Endothelial cell of umbilical vein (primary cell): ENCODE measurements at regions not wholly inside any gene's neighbourhood (a gene's known extent, or its start where the extent isn't known, plus 50 kb on each side); places are given as distances from the start of the nearest gene placed in this dataset.

Experiments used
- BruUV-seq: library from RNA; stranded (reverse); fragments of 400-500 nt; replicated peaks from 2 replicates; lab custom pipeline; 2021; lab: Mats Ljungman, UMichigan
- CTCF ChIA-PET: fragments of 300-600, 350-600 bp; sonication (Branson Sonifier 250); formaldehyde crosslinking; loops from one replicate; lab custom pipeline; 2021; ENCODE audit warnings: antibody characterized with exemption, inconsistent platforms; lab: Charles Lee
- POLR2A ChIA-PET: fragments of 300-600, 350-600 bp; sonication (Branson Sonifier 250); formaldehyde crosslinking; loops from one replicate; lab custom pipeline; 2021; ENCODE audit warnings: antibody characterized with exemption, inconsistent platforms; lab: Charles Lee
- DNase-seq: peaks from one replicate; pipeline ENCODE4 v3.0.0-alpha.2; 2011; ENCODE audit warnings: low read depth, low spot score
- FAIRE-seq: peaks from 2 replicates; lab custom pipeline; 2011; peaks lifted over from hg19 to GRCh38; lab: Jason Lieb, UNC
- H2AFZ ChIP-seq: 2 replicates; pipeline ENCODE4 v1.6.0; 2012; ENCODE audit warnings: low read depth, low read length, control low read depth, inconsistent platforms
- H3K27ac ChIP-seq: 2 replicates; pipeline ENCODE4 v1.5.1; 2011; ENCODE audit warnings: low read depth, mild to moderate bottlenecking, control low read depth, low read length, moderate library complexity; ENCODE audit not compliant: insufficient read depth
- H3K27me3 ChIP-seq, 2 experiments: 2 replicates each; pipeline versions ENCODE4 v1.6.0 to v1.6.1; 2011; ENCODE audit warnings: low read length in 2 of 2, mixed read lengths in 1 of 2; ENCODE audit not compliant: control insufficient read depth in 2 of 2, insufficient read depth in 2 of 2
- H3K36me3 ChIP-seq, 2 experiments: 2 replicates in 1 of 2; 3 replicates in 1 of 2; pipeline ENCODE4 v1.5.1; 2011; ENCODE audit warnings: low read length in 2 of 2, mild to moderate bottlenecking in 1 of 2, moderate library complexity in 1 of 2; ENCODE audit not compliant: control insufficient read depth in 2 of 2, insufficient read depth in 2 of 2; ENCODE audit errors: extremely low read depth in 1 of 2
- H3K4me1 ChIP-seq: 3 replicates; pipeline ENCODE4 v1.5.1; 2011; ENCODE audit warnings: mild to moderate bottlenecking, low read length; ENCODE audit not compliant: control insufficient read depth, insufficient read depth; ENCODE audit errors: extremely low read depth
- H3K4me2 ChIP-seq: 2 replicates; pipeline ENCODE4 v1.6.1; 2011; ENCODE audit warnings: low read length, control low read depth, mixed read lengths; ENCODE audit not compliant: insufficient read depth
- H3K4me3 ChIP-seq, 3 experiments: fragments of 200-600 bp in 1 of 3; sonication (generic), shearing (Covaris generic) in 1 of 3; replicated peaks in 1 of 3; 2 replicates each; pipeline ENCODE4 v1.5.1; 2011 to 2016; ENCODE audit warnings: control low read depth in 3 of 3, low read length in 3 of 3, mild to moderate bottlenecking in 2 of 3, inconsistent platforms in 1 of 3, low read depth in 1 of 3, moderate library complexity in 1 of 3; ENCODE audit not compliant: insufficient read depth in 1 of 3
- H3K79me2 ChIP-seq: 2 replicates; pipeline ENCODE4 v1.6.0; 2012; ENCODE audit warnings: low read length, inconsistent platforms; ENCODE audit not compliant: control insufficient read depth, insufficient read depth
- H3K9ac ChIP-seq: replicated peaks from 2 replicates; pipeline ENCODE3; 2011; ENCODE audit warnings: low read length, control low read depth; ENCODE audit not compliant: insufficient read depth; ENCODE audit errors: extremely low read depth
- H3K9me1 ChIP-seq: replicated peaks from 3 replicates; pipeline ENCODE4 v1.6.0; 2011; ENCODE audit warnings: mild to moderate bottlenecking, low read length; ENCODE audit not compliant: control insufficient read depth, insufficient read depth; ENCODE audit errors: extremely low read depth
- H3K9me3 ChIP-seq: replicated peaks from 2 replicates; pipeline ENCODE4 v1.5.1; 2012; ENCODE audit warnings: low read length, inconsistent platforms; ENCODE audit not compliant: control insufficient read depth, insufficient read depth
- H4K20me1 ChIP-seq: replicated peaks from 2 replicates; pipeline ENCODE3; 2011; ENCODE audit warnings: mild to moderate bottlenecking, low read length; ENCODE audit not compliant: control insufficient read depth, insufficient read depth; ENCODE audit errors: extremely low read depth
- EZH2 ChIP-seq: IDR thresholded peaks from 2 replicates; pipeline ENCODE4 v1.6.1; 2012; ENCODE audit warnings: borderline replicate concordance, low read depth, mild to moderate bottlenecking, moderate library complexity, low read length, inconsistent platforms; ENCODE audit not compliant: severe bottlenecking
- FOS ChIP-seq: IDR thresholded peaks from 2 replicates; pipeline ENCODE4 v1.6.1; 2011; ENCODE audit warnings: mild to moderate bottlenecking, low read length, moderate library complexity, borderline replicate concordance; ENCODE audit not compliant: insufficient read depth
- GATA2 ChIP-seq: IDR thresholded peaks from 2 replicates; pipeline ENCODE4 v1.7.0; 2011; ENCODE audit warnings: low read depth, mild to moderate bottlenecking, moderate library complexity, mixed read lengths, low read length; ENCODE audit not compliant: insufficient read length, insufficient read depth
- JUN ChIP-seq: IDR thresholded peaks from 2 replicates; pipeline ENCODE4 v1.6.1; 2011; ENCODE audit warnings: borderline replicate concordance, low read depth; ENCODE audit not compliant: insufficient read length, insufficient read depth
- MAX ChIP-seq: IDR thresholded peaks from 2 replicates; pipeline ENCODE4 v1.6.1; 2011; ENCODE audit not compliant: insufficient read depth, insufficient read length
- MYC ChIP-seq: IDR thresholded peaks from one replicate; pipeline ENCODE4 v1.6.1; 2011; ENCODE audit warnings: mild to moderate bottlenecking, low read depth, low read length
- POLR2A ChIP-seq: IDR thresholded peaks from 2 replicates; pipeline ENCODE4 v1.6.1; 2012; ENCODE audit warnings: low read depth, mild to moderate bottlenecking, control low read depth, low read length
- POLR2AphosphoS5 ChIP-seq: IDR thresholded peaks from 2 replicates; pipeline ENCODE4 v1.6.1; 2012; ENCODE audit warnings: low read depth, mild to moderate bottlenecking, control low read depth, low read length, moderate library complexity; ENCODE audit not compliant: insufficient read depth
- dilution Hi-C: fragments of 300-500 bp; cut with MboI; formaldehyde crosslinking; loops from one replicate; pipeline ENCODE4 v1.15.0; 2019; ENCODE audit warnings: low sequenced_read_pairs; ENCODE audit not compliant: extremely low pct_ligation_motif_present
- intact Hi-C: fragments of 100-400 bp; cut with micrococcal nuclease; formaldehyde crosslinking; loops from one replicate; pipeline ENCODE4 v1.10.0; 2022
- TF ChIP-seq, protein P1 (sequence below), 2 donors: IDR thresholded peaks; 1 replicate in 1 of 2; 2 replicates in 1 of 2; pipeline ENCODE4 v1.5.1; 2011; ENCODE audit warnings: low read length in 2 of 2, mild to moderate bottlenecking in 2 of 2, moderate library complexity in 2 of 2, control low read depth in 1 of 2, inconsistent platforms in 1 of 2, low read depth in 1 of 2; ENCODE audit not compliant: insufficient read depth in 1 of 2; ENCODE audit errors: extremely low read depth in 1 of 2

GRCh38 chr5:35409361-35409760 is 179.1 kb upstream of the PRLR start:
- H4K20me1 ChIP-seq = no peaks in the 10 kb centered on the region
- H3K9ac ChIP-seq = no peak overlapping the region
- no peak overlapping the region for H2AFZ ChIP-seq
- dilution Hi-C loops = no loop called here
- no peaks in the 10 kb centered on the region for H3K27me3 ChIP-seq
- no peak overlapping the region for H3K4me2 ChIP-seq
- no peaks in the 10 kb centered on the region for H3K4me1 ChIP-seq
- DNase-seq (no peak), FAIRE-seq (no peak)
- no peak overlapping the region for H3K27ac ChIP-seq
- H3K79me2 ChIP-seq = no peaks in the 10 kb centered on the region
- no peak overlapping the region for H3K4me3 ChIP-seq
- H3K9me1 ChIP-seq = no peaks in the 10 kb centered on the region
- no peaks in the 10 kb centered on the region for H3K9me3 ChIP-seq
- intact Hi-C loops = no loop called here
- BruUV-seq = no TSS peak
- ChIA-PET POLR2A (no interaction called here), CTCF (no interaction called here)
- no peak for TF ChIP-seq EZH2
- TF ChIP-seq POLR2AphosphoS5 = no peak
- no peak for TF ChIP-seq MYC
- TF ChIP-seq MAX = no peak
- TF ChIP-seq FOS = no peak
- TF ChIP-seq JUN = no peak
- TF ChIP-seq GATA2 = no peak
- TF ChIP-seq POLR2A = no peak
- TF ChIP-seq, protein P1, sequence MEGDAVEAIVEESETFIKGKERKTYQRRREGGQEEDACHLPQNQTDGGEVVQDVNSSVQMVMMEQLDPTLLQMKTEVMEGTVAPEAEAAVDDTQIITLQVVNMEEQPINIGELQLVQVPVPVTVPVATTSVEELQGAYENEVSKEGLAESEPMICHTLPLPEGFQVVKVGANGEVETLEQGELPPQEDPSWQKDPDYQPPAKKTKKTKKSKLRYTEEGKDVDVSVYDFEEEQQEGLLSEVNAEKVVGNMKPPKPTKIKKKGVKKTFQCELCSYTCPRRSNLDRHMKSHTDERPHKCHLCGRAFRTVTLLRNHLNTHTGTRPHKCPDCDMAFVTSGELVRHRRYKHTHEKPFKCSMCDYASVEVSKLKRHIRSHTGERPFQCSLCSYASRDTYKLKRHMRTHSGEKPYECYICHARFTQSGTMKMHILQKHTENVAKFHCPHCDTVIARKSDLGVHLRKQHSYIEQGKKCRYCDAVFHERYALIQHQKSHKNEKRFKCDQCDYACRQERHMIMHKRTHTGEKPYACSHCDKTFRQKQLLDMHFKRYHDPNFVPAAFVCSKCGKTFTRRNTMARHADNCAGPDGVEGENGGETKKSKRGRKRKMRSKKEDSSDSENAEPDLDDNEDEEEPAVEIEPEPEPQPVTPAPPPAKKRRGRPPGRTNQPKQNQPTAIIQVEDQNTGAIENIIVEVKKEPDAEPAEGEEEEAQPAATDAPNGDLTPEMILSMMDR (IDR thresholded peaks at IDR 0.05; ENCODE audit: extremely low read depth in 1 of 2, insufficient read depth in 1 of 2, low read depth in 1 of 2, low read length in 2 of 2) = no peak
- no peaks in the 10 kb centered on the region for H3K36me3 ChIP-seq
